OCI-LY1 (cell line): ENCODE measurements at regions not wholly inside any gene's neighbourhood (a gene's known extent, or its start where the extent isn't known, plus 50 kb on each side); places are given as distances from the start of the nearest gene placed in this dataset.

Experiments used
- H2AFZ ChIP-seq: fragments of 200-600 bp; sonication (generic), shearing (Covaris generic); 2 replicates; pipeline ENCODE4 v1.6.0; 2014; ENCODE audit warnings: antibody characterized with exemption, mild to moderate bottlenecking, low read length
- H3F3A ChIP-seq: fragments of 200-600 bp; sonication (generic), shearing (Covaris generic); 2 replicates; pipeline ENCODE4 v1.6.0; 2014; ENCODE audit warnings: mild to moderate bottlenecking, antibody characterized with exemption, low read length, moderate library complexity; ENCODE audit not compliant: insufficient read depth
- H3K27ac ChIP-seq: fragments of 200-600 bp; sonication (generic); 2 replicates; pipeline ENCODE4 v1.5.1; 2014; ENCODE audit warnings: low read length, mixed run types, mild to moderate bottlenecking, low read depth; ENCODE audit not compliant: poor library complexity, severe bottlenecking
- H3K27me3 ChIP-seq: fragments of 200-600 bp; sonication (generic); 2 replicates; pipeline ENCODE4 v1.6.0; 2014; ENCODE audit warnings: antibody characterized with exemption, mild to moderate bottlenecking, low read length, moderate library complexity; ENCODE audit not compliant: insufficient read depth
- H3K36me3 ChIP-seq: fragments of 200-600 bp; sonication (generic); 2 replicates; pipeline ENCODE4 v1.6.1; 2014; ENCODE audit warnings: mild to moderate bottlenecking, antibody characterized with exemption, low read length, moderate library complexity, mixed read lengths; ENCODE audit not compliant: insufficient read depth
- H3K4me1 ChIP-seq: fragments of 200-600 bp; sonication (generic); 2 replicates; pipeline ENCODE4 v1.5.1; 2014; ENCODE audit warnings: mild to moderate bottlenecking, low read length, moderate library complexity; ENCODE audit not compliant: insufficient read depth, severe bottlenecking
- H3K4me2 ChIP-seq: fragments of 200-600 bp; sonication (generic), shearing (Covaris generic); 2 replicates; pipeline ENCODE4 v1.6.1; 2014; ENCODE audit warnings: low read length
- H3K4me3 ChIP-seq: fragments of 200-600 bp; sonication (generic); 2 replicates; pipeline ENCODE4 v1.5.1; 2014; ENCODE audit warnings: low read length, low read depth, mild to moderate bottlenecking, mixed read lengths; ENCODE audit not compliant: poor library complexity, severe bottlenecking
- H3K79me2 ChIP-seq: fragments of 200-600 bp; shearing (Covaris generic); 2 replicates; pipeline ENCODE4 v1.6.1; 2016; ENCODE audit warnings: mixed run types, low read length, mixed read lengths; ENCODE audit not compliant: insufficient read depth
- H3K9ac ChIP-seq: fragments of 200-600 bp; sonication (generic), shearing (Covaris generic); 2 replicates; pipeline ENCODE4 v1.6.1; 2014; ENCODE audit warnings: mild to moderate bottlenecking, low read length, mixed read lengths
- H3K9me2 ChIP-seq: fragments of 200-600 bp; sonication (generic), shearing (Covaris generic); 2 replicates; pipeline ENCODE4 v1.6.1; 2014; ENCODE audit warnings: low read depth, mild to moderate bottlenecking, low read length, mixed read lengths
- H3K9me3 ChIP-seq: fragments of 200-600 bp; shearing (Covaris generic); 2 replicates; pipeline ENCODE4 v1.6.1; 2014; ENCODE audit warnings: low read length, mixed read lengths
- H4K20me1 ChIP-seq: fragments of 200-600 bp; sonication (generic), shearing (Covaris generic); 2 replicates; pipeline ENCODE4 v1.6.0; 2016; ENCODE audit warnings: mild to moderate bottlenecking, low read length; ENCODE audit not compliant: insufficient read depth
- CTCF ChIP-seq: fragments of 200-600 bp; sonication (generic), shearing (Covaris generic); IDR thresholded peaks from 2 replicates; pipeline ENCODE4 v1.5.1; 2017; ENCODE audit warnings: mild to moderate bottlenecking, antibody characterized with exemption, low read length, moderate library complexity, mixed read lengths
- EZH2 ChIP-seq: fragments of 200-600 bp; sonication (generic), shearing (Covaris generic); IDR thresholded peaks from 2 replicates; pipeline ENCODE4 v1.8.0; 2017; ENCODE audit warnings: borderline replicate concordance, mixed run types, mild to moderate bottlenecking, antibody characterized with exemption, low read length, moderate library complexity, mixed read lengths

DNA sequence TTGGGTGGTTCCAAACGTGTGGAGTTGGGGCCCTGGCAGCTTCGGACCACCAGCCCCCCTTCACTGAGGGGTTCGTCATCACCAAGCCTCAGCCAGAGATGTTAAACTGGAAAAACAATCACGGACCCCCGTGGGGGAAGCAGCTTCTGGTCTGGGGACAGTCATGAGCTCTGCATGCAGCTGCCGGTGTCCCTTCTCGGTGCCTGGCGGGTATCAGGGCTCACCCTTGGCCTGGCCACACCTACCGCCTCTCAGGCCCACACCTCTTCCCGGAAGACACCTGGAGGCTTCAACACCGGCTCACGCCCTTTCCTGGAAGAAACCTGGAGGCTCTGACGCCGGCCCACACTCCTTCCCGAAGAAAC, 77.8 kb upstream of the BHLHE23 start:
- H4K20me1 ChIP-seq: no peaks in the 10 kb centered on the region
- H2AFZ ChIP-seq: no peak overlapping the region
- H3K27ac ChIP-seq: no peak overlapping the region
- H3K9me2 ChIP-seq: no peaks in the 10 kb centered on the region
- H3K4me1 ChIP-seq: no peaks in the 10 kb centered on the region
- H3K4me3 ChIP-seq: no peak overlapping the region
- no peaks in the 10 kb centered on the region for H3K36me3 ChIP-seq
- H3K9me3 ChIP-seq: no peaks in the 10 kb centered on the region
- no peaks in the 10 kb centered on the region for H3K79me2 ChIP-seq
- no peak overlapping the region for H3K4me2 ChIP-seq
- H3K27me3 ChIP-seq: no peaks in the 10 kb centered on the region
- H3K9ac ChIP-seq: no peak overlapping the region
- no peaks in the 10 kb centered on the region for H3F3A ChIP-seq
- no peak for TF ChIP-seq EZH2
- TF ChIP-seq CTCF: no peak

DNA sequence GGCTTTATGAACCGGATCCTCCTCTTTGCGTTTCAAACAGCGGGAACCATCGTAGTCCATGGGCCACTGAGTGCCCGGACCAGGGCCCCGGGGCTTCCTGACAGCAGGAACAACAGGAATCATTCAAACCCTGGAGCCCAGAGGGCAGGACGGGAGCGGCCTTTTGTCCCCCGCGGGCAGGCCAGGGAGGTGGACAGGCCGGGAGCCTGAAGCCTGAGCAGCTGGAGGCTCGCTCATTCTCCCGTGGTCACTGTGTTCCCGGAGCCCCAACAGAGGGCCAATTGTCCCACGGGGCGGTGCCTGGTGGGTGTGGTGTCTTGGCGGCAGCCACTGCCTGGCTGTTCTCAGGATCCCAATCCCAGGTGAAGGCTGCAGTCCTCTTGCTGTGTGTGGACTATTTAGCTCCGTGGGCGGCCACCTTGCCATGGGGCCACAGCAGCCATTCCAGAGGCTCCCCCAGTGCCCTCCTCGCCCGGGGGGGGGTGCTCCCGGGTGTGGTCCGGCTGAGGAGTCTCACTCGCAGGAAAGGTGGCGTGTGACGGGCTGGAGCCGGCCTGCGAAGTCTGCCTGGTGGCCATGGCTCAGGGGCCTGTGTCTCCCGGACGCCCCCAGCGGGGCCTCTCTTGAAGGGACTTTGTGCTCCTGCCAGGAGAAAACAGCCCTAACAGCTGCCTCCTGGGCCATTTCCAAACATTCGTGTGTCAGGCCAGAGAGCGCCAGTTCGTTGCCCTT, 77.2 kb upstream of the BHLHE23 start:
- H3K9me2 ChIP-seq: no peaks in the 10 kb centered on the region
- no peak for TF ChIP-seq EZH2
- H3K4me1 ChIP-seq: no peaks in the 10 kb centered on the region
- no peaks in the 10 kb centered on the region for H3K36me3 ChIP-seq
- H3K9ac ChIP-seq: no peak overlapping the region
- no peak overlapping the region for H3K4me3 ChIP-seq
- H3K4me2 ChIP-seq: no peak overlapping the region
- H3K27me3 ChIP-seq: no peaks in the 10 kb centered on the region
- H4K20me1 ChIP-seq: no peaks in the 10 kb centered on the region
- H3K9me3 ChIP-seq: no peaks in the 10 kb centered on the region
- no peaks in the 10 kb centered on the region for H3F3A ChIP-seq
- H3K27ac ChIP-seq: no peak overlapping the region
- H2AFZ ChIP-seq: no peak overlapping the region
- no peaks in the 10 kb centered on the region for H3K79me2 ChIP-seq

- Histone ChIP-seq H4K20me1 (no peaks in the 10 kb centered on the region), H3K4me3 (no peak overlapping the region), H3K9me3 (no peaks in the 10 kb centered on the region), H3F3A (no peaks in the 10 kb centered on the region), H3K4me1 (no peaks in the 10 kb centered on the region), H2AFZ (no peak overlapping the region), H3K9me2 (no peaks in the 10 kb centered on the region), H3K79me2 (no peaks in the 10 kb centered on the region), H3K9ac (no peak overlapping the region), H3K4me2 (no peak overlapping the region), H3K27me3 (no peaks in the 10 kb centered on the region), H3K36me3 (no peaks in the 10 kb centered on the region; the same call in 1 of the 2 replicates), H3K27ac (no peak overlapping the region)
- no peak for TF ChIP-seq CTCF
- no peak for TF ChIP-seq EZH2
These were observed 76.4 kb upstream of the BHLHE23 start for GRCh38 chr20:63082939-63083735.
